ENCODE measurements at regions not wholly inside any gene's neighbourhood (a gene's known extent, or its start where the extent isn't known, plus 50 kb on each side); places are given as distances from the start of the nearest gene placed in this dataset.

DNA sequence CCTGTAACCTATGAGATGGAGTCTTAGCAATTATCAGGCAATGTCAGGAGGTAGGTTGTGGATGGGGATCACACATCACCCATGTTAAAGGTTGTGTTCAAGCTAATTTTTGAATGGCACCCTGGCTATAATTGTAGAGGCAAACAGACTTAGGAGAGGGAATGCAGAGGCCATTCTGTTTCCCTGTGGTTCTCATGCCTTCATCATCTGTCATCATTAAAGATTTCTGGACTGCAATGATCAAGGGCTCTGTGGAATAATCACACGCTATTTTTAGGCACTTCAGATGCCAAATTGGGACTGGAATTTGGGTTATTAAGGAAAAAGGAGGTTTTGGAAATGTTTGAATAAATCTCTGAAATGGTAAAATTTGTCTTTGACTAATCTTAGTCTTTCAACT lies 1065.4 kb downstream of the TAF11L14 start:
- DNase-seq, result no peak
- no peaks in the 10 kb centered on the region for H3K27me3 ChIP-seq
- no peaks in the 10 kb centered on the region for H3K9me3 ChIP-seq
- no peak overlapping the region for H3K27ac ChIP-seq
- intact Hi-C loops (cut with DNase I; ENCODE audit: low total_unique reads), result no loop called here
- in situ Hi-C loops (cut with MboI; ENCODE audit: low sequenced_read_pairs in 4 of 4), result no loop called here
- no peaks in the 10 kb centered on the region for H3K4me1 ChIP-seq
- no peaks in the 10 kb centered on the region for H3K36me3 ChIP-seq
- ATAC-seq, result no peak
- H3K4me3 ChIP-seq, result no peak overlapping the region
- TF ChIP-seq, protein P1, sequence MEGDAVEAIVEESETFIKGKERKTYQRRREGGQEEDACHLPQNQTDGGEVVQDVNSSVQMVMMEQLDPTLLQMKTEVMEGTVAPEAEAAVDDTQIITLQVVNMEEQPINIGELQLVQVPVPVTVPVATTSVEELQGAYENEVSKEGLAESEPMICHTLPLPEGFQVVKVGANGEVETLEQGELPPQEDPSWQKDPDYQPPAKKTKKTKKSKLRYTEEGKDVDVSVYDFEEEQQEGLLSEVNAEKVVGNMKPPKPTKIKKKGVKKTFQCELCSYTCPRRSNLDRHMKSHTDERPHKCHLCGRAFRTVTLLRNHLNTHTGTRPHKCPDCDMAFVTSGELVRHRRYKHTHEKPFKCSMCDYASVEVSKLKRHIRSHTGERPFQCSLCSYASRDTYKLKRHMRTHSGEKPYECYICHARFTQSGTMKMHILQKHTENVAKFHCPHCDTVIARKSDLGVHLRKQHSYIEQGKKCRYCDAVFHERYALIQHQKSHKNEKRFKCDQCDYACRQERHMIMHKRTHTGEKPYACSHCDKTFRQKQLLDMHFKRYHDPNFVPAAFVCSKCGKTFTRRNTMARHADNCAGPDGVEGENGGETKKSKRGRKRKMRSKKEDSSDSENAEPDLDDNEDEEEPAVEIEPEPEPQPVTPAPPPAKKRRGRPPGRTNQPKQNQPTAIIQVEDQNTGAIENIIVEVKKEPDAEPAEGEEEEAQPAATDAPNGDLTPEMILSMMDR (IDR thresholded peaks at IDR 0.05 in 4 of 5, conservative IDR thresholded peaks at IDR 0.05 in 1 of 5), result no peak
- TF ChIP-seq POLR2A (IDR thresholded peaks at IDR 0.05), result no peak

DNA sequence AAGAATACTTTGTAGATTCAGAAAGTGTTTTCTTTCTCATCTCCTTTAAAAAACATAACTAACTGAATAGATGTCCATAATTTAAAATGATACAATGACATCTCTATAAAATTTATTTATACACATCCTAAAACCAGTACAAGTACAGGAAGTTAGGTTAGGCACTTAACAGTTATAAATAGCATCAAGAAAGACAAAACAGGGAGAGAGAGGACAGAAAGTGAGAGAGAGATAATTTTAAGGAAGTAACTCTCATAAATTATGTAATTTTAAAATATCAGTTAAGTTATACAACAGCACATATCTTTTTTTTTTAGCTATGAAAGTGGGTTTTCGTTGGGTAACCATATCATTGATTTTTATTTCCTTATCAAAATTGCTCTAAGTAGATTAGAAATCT lies 1068.6 kb downstream of the TAF11L14 start:
- H3K4me3 ChIP-seq, result no peak overlapping the region
- H3K36me3 ChIP-seq, result no peaks in the 10 kb centered on the region
- no peaks in the 10 kb centered on the region for H3K27me3 ChIP-seq
- ATAC-seq (no peak), DNase-seq (no peak)
- no peak overlapping the region for H3K27ac ChIP-seq
- no peaks in the 10 kb centered on the region for H3K4me1 ChIP-seq
- H3K9me3 ChIP-seq, result no peaks in the 10 kb centered on the region
- no peak for TF ChIP-seq POLR2A (IDR thresholded peaks at IDR 0.05)
- TF ChIP-seq, protein P1 (IDR thresholded peaks at IDR 0.05 in 4 of 5, conservative IDR thresholded peaks at IDR 0.05 in 1 of 5), result no peak
- in situ Hi-C loops (cut with MboI; ENCODE audit: low sequenced_read_pairs in 4 of 4) (no loop called here), intact Hi-C loops (cut with DNase I; ENCODE audit: low total_unique reads) (no loop called here)

DNA sequence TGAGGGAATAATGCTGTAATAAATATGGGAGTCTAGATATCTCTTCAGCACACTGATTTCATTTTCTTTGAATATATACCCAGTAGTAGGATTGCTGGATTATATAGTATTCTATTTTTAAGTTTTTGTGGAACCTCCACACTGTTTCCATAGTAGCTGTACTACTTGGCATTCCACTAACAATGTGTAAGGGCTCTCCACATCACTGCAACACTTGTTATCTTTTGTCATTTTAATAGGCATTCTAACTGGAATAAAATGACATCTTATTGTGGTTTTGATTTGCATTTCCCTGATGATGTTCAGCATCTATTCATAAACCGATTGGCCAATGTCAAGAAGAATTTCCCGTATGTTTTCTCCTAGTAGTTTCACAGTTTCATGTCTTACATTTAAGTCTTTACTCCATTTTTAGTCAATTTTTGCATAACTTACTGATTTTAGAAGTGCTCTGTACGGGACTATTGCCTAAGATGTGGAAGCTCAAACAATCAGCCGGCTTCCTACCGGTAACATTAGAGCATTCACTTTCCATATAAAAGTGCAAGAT lies 1078.8 kb downstream of the TAF11L14 start:
- in situ Hi-C loops (cut with MboI; ENCODE audit: low sequenced_read_pairs in 4 of 4) (no loop called here), intact Hi-C loops (cut with DNase I; ENCODE audit: low total_unique reads) (no loop called here)
- Histone ChIP-seq H3K9me3 (no peaks in the 10 kb centered on the region), H3K36me3 (no peaks in the 10 kb centered on the region), H3K27ac (no peak overlapping the region), H3K27me3 (no peaks in the 10 kb centered on the region), H3K4me3 (no peak overlapping the region), H3K4me1 (no peaks in the 10 kb centered on the region)
- TF ChIP-seq, protein P1 (IDR thresholded peaks at IDR 0.05 in 4 of 5, conservative IDR thresholded peaks at IDR 0.05 in 1 of 5), result no peak
- TF ChIP-seq POLR2A (IDR thresholded peaks at IDR 0.05), result no peak
- no peak for ATAC-seq
- no peak for DNase-seq

DNA sequence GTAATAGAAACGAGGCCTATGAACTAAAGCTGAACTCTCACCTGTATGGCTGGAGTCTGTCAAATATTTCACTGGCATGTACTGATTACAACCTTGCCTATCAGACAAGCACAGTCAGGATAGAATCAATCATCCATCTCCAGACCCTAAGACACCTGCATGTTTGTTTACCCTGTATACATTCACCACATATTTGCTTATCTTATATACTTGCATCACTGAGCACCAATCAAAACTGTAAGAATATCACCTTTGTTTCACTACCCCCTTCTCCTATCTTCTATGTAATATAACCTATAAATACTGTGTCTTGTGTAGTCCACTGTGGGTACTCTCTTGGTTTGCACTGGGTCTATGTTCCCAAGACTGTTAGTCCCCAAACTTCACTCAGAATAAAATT lies 1085.7 kb downstream of the TAF11L14 start:
- H3K4me3 ChIP-seq, result no peak overlapping the region
- no peaks in the 10 kb centered on the region for H3K9me3 ChIP-seq
- no peaks in the 10 kb centered on the region for H3K36me3 ChIP-seq
- ATAC-seq (no peak), DNase-seq (no peak)
- no peak overlapping the region for H3K27ac ChIP-seq
- in situ Hi-C loops (cut with MboI; ENCODE audit: low sequenced_read_pairs in 4 of 4) (no loop called here), intact Hi-C loops (cut with DNase I; ENCODE audit: low total_unique reads) (no loop called here)
- H3K4me1 ChIP-seq, result no peaks in the 10 kb centered on the region
- H3K27me3 ChIP-seq, result no peaks in the 10 kb centered on the region
- TF ChIP-seq, protein P1 (IDR thresholded peaks at IDR 0.05 in 4 of 5, conservative IDR thresholded peaks at IDR 0.05 in 1 of 5), result no peak
- no peak for TF ChIP-seq POLR2A (IDR thresholded peaks at IDR 0.05)
